ENCODE measurements at regions not wholly inside any gene's neighbourhood (a gene's known extent, or its start where the extent isn't known, plus 50 kb on each side); places are given as distances from the start of the nearest gene placed in this dataset.

GRCh38 chr14:97246648-97247047, 449.5 kb downstream of the VRK1 start:
- no peak for TF ChIP-seq YY1 (IDR thresholded peaks at IDR 0.05; ENCODE audit: insufficient read depth, insufficient read length)
- no peak for TF ChIP-seq SUZ12 (IDR thresholded peaks at IDR 0.05; ENCODE audit: extremely low read depth, insufficient read depth, insufficient read length)
- no peak for TF ChIP-seq ZNF274 (IDR thresholded peaks at IDR 0.05; ENCODE audit: low read depth, low read length)
